Activated CD4-positive, alpha-beta T cell treated with anti-CD3 and anti-CD28 coated beads, Interleukin-2, amount 10 ng/mL, durations not matched to agents 7 days and 5 days (primary cell): ENCODE measurements at regions not wholly inside any gene's neighbourhood (a gene's known extent, or its start where the extent isn't known, plus 50 kb on each side); places are given as distances from the start of the nearest gene placed in this dataset.

ENCODE experiments used
- CTCF ChIA-PET: fragments of 350-600 bp; sonication (Branson Sonifier 250); formaldehyde crosslinking; loops from one replicate; lab custom pipeline; 2021; ENCODE audit warnings: antibody characterized with exemption; lab: Charles Lee
- POLR2A ChIA-PET: fragments of 350-600 bp; sonication (Branson Sonifier 250); formaldehyde crosslinking; loops from one replicate; lab custom pipeline; 2021; ENCODE audit warnings: antibody characterized with exemption; lab: Charles Lee
- DNase-seq: peaks from one replicate; pipeline ENCODE4 v3.0.0-alpha.2; 2020
- H3K27ac Mint-ChIP-seq: one replicate; pipeline ENCODE4 v1.8.0; 2021; ENCODE audit warnings: mild to moderate bottlenecking, moderate library complexity, mixed read lengths
- H3K27me3 Mint-ChIP-seq: one replicate; pipeline ENCODE4 v1.8.0; 2021; ENCODE audit warnings: mixed read lengths
- H3K36me3 Mint-ChIP-seq: one replicate; pipeline ENCODE4 v1.8.0; 2021; ENCODE audit warnings: low read depth, mixed read lengths
- H3K4me1 Mint-ChIP-seq: one replicate; pipeline ENCODE4 v1.8.0; 2021; ENCODE audit warnings: mixed read lengths
- H3K4me3 Mint-ChIP-seq: one replicate; pipeline ENCODE4 v1.8.0; 2021; ENCODE audit warnings: mild to moderate bottlenecking, moderate library complexity, mixed read lengths
- H3K9me3 Mint-ChIP-seq: one replicate; pipeline ENCODE4 v1.8.0; 2021; ENCODE audit warnings: mixed read lengths

- no peaks in the 10 kb centered on the region for H3K9me3 Mint-ChIP-seq
- H3K27me3 Mint-ChIP-seq = peaks cover 12% of the 10 kb centered on the region
- POLR2A ChIA-PET = no interaction called here
- H3K27ac Mint-ChIP-seq = no peak overlapping the region
- CTCF ChIA-PET = no interaction called here
- H3K4me1 Mint-ChIP-seq = peaks cover 2% of the 10 kb centered on the region
- no peaks in the 10 kb centered on the region for H3K36me3 Mint-ChIP-seq
- DNase-seq = no peak
- no peak overlapping the region for H3K4me3 Mint-ChIP-seq
Measured at GRCh38 chr16:66136841-66137240, 229.7 kb upstream of the CDH5 start.

DNA sequence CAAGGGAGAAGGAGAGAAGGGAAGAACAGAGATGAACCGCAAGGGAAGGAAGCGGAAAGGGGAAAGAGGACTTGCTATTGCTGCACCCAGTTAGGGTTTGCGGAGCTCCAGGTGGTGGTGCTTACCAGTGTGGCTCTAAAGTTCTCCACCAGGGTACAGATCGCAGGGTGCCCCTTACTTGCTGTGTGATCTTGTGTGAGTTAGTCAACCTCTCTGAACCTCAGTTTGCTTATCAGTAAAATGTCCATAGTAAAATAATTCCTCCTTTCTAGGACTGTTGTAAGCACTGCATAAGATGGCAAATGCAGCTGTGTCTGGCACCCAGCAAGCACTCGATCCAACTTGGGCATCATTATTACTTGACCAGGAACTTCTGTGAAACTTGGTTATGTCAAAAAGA, 230.7 kb upstream of the CDH5 start:
- DNase-seq = no peak
- H3K9me3 Mint-ChIP-seq = no peaks in the 10 kb centered on the region
- peaks cover 6% of the 10 kb centered on the region for H3K27me3 Mint-ChIP-seq
- ChIA-PET POLR2A (no interaction called here), CTCF (no interaction called here)
- H3K4me1 Mint-ChIP-seq = peaks cover 2% of the 10 kb centered on the region
- no peak overlapping the region for H3K4me3 Mint-ChIP-seq
- H3K36me3 Mint-ChIP-seq = no peaks in the 10 kb centered on the region
- no peak overlapping the region for H3K27ac Mint-ChIP-seq

DNA sequence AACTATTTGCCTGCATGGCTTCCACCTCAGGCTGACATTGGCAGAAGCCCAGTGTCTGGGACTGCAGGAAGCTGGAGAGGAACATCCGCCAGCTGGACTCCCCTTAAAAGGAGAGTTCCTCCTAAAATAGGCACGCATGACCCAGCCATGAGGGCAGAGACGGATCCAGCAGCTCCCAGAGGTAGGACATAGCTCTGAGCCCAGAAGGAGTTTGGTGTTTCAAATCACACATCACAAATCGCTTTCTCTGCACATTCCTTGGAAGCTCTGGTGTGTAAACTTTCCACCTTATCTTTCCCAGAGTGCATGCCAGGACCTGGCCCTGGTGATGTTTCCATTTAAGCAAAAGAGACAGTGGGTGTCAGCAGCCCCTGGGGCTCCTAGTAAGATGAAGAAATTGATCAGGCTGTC, 231.1 kb upstream of the CDH5 start:
- DNase-seq = no peak
- Mint-ChIP-seq H3K27ac (no peak overlapping the region), H3K9me3 (no peaks in the 10 kb centered on the region), H3K4me3 (no peak overlapping the region), H3K4me1 (peaks cover 2% of the 10 kb centered on the region), H3K27me3 (peaks cover 6% of the 10 kb centered on the region), H3K36me3 (no peaks in the 10 kb centered on the region)
- ChIA-PET CTCF (no interaction called here), POLR2A (no interaction called here)

GRCh38 chr16:66134875-66135274, 231.6 kb upstream of the CDH5 start:
- peaks cover 7% of the 10 kb centered on the region for H3K27me3 Mint-ChIP-seq
- DNase-seq = no peak
- no peaks in the 10 kb centered on the region for H3K9me3 Mint-ChIP-seq
- ChIA-PET POLR2A (no interaction called here), CTCF (no interaction called here)
- H3K4me3 Mint-ChIP-seq = no peak overlapping the region
- H3K36me3 Mint-ChIP-seq = no peaks in the 10 kb centered on the region
- peaks cover 2% of the 10 kb centered on the region for H3K4me1 Mint-ChIP-seq
- no peak overlapping the region for H3K27ac Mint-ChIP-seq

- Mint-ChIP-seq H3K27me3 (peaks cover 14% of the 10 kb centered on the region), H3K9me3 (no peaks in the 10 kb centered on the region), H3K27ac (no peak overlapping the region), H3K36me3 (no peaks in the 10 kb centered on the region), H3K4me3 (no peak overlapping the region), H3K4me1 (no peaks in the 10 kb centered on the region)
- ChIA-PET CTCF (no interaction called here), POLR2A (no interaction called here)
- no peak for DNase-seq
Measured at GRCh38 chr16:66133643-66134338, 232.7 kb upstream of the CDH5 start.

DNA sequence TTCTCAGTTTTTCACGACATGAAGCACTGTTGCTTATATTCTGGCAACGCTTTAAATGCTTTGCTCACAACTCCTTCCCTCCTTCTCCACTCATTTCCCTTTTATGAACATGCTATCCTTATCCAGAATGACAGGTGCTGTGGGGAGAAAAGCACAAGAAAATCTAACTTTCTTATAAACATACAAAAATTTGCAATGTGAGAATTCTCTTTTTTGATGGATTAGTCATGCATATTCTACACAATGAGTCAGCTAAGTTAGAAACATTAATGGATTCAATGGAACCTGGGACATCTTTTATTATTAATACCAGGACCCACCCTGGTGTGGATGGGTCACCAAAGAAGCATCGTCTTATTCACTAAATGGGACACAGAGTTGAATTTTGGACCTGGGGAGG, 234.6 kb upstream of the CDH5 start:
- Mint-ChIP-seq H3K4me3 (no peak overlapping the region), H3K27ac (no peak overlapping the region), H3K9me3 (no peaks in the 10 kb centered on the region), H3K4me1 (no peaks in the 10 kb centered on the region), H3K36me3 (no peaks in the 10 kb centered on the region), H3K27me3 (peaks cover 33% of the 10 kb centered on the region)
- CTCF ChIA-PET = no interaction called here
- DNase-seq = no peak
- POLR2A ChIA-PET = no interaction called here

DNA sequence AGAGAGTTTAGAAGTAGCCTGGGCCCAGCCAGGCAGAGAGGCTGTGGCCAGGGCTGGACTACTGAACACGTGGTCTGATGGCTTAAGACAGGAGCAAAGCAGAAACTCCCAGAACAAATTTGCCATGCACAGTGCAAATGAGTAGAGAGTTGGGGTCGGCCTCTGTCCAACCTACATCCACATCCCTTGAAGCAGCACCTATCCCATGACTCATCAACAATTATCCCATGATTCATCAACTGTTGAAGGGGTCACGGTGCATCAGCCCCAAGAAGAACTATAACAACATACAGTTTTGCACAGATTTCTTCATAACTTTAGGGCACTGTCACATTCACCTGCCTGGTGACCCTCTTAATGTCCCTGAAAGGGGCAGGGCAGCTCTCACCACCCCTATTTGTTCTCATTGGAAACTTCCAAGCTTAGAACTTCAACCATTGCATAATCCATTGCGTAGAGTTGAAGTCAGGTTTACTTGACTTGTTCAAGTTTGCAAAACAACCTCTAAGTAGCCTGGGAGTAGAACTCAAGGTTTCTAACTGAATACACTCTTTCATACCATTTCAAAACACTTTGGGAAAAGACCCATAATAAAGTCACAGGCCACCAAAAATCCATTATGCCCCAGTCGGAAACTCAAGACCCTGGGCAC, 235.2 kb upstream of the CDH5 start:
- ChIA-PET CTCF (no interaction called here), POLR2A (no interaction called here)
- Mint-ChIP-seq H3K4me1 (no peaks in the 10 kb centered on the region), H3K27me3 (peaks cover 39% of the 10 kb centered on the region), H3K4me3 (no peak overlapping the region), H3K36me3 (no peaks in the 10 kb centered on the region), H3K27ac (no peak overlapping the region), H3K9me3 (no peaks in the 10 kb centered on the region)
- no peak for DNase-seq

- POLR2A ChIA-PET = no interaction called here
- peaks cover 40% of the 10 kb centered on the region for H3K27me3 Mint-ChIP-seq
- H3K4me3 Mint-ChIP-seq = no peak overlapping the region
- H3K4me1 Mint-ChIP-seq = no peaks in the 10 kb centered on the region
- CTCF ChIA-PET = no interaction called here
- H3K27ac Mint-ChIP-seq = no peak overlapping the region
- H3K36me3 Mint-ChIP-seq = no peaks in the 10 kb centered on the region
- H3K9me3 Mint-ChIP-seq = no peaks in the 10 kb centered on the region
- DNase-seq = no peak
Measured at GRCh38 chr16:66130296-66130905, 236.1 kb upstream of the CDH5 start.

DNA sequence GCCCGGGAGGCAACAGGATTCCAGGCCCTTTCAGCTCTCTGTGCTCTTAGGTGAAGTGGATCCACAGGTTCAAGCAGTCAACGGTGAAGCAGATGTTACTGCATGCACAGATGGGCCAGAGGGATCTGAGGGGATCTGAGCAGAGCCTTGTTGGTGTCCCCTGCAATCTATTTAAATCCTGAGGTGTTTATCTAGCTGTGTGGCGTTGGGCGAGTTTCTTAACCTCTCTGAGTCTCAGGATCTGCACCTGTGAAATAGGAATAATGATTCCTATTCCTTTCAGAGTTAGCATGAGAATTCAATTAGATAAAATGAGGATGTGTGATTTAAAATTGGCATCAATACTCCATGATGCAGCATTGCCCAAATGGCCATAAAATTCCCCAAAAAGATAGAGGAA, 237.3 kb upstream of the CDH5 start:
- Mint-ChIP-seq H3K4me3 (no peak overlapping the region), H3K27ac (no peak overlapping the region), H3K27me3 (peaks cover 45% of the 10 kb centered on the region), H3K4me1 (no peaks in the 10 kb centered on the region), H3K36me3 (no peaks in the 10 kb centered on the region), H3K9me3 (no peaks in the 10 kb centered on the region)
- CTCF ChIA-PET = no interaction called here
- no peak for DNase-seq
- POLR2A ChIA-PET = no interaction called here

DNA sequence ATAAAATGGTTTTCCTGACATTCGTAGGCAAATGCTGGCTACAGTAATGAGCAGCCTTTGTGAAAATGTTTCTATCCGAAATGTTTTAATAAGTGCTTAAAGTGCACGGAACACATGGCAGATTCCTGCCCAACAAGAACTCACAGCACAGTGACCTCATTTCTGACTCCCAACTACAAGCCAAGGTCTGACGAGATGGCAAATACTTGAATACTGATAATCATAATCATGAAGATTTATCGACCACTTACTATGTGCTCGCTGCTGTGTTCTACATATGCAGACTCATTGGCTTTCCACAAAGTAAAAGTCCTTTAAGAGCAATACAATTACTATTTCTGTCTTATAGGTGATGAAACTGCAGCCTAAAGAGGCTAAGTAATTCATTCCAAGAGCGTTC, 238.1 kb upstream of the CDH5 start:
- no peaks in the 10 kb centered on the region for H3K4me1 Mint-ChIP-seq
- ChIA-PET POLR2A (no interaction called here), CTCF (no interaction called here)
- H3K36me3 Mint-ChIP-seq = no peaks in the 10 kb centered on the region
- peaks cover 45% of the 10 kb centered on the region for H3K27me3 Mint-ChIP-seq
- no peak overlapping the region for H3K4me3 Mint-ChIP-seq
- no peak overlapping the region for H3K27ac Mint-ChIP-seq
- no peak for DNase-seq
- H3K9me3 Mint-ChIP-seq = no peaks in the 10 kb centered on the region

GRCh38 chr16:66127459-66128370, 238.8 kb upstream of the CDH5 start:
- H3K4me3 Mint-ChIP-seq = no peak overlapping the region
- no peaks in the 10 kb centered on the region for H3K36me3 Mint-ChIP-seq
- ChIA-PET POLR2A (no interaction called here), CTCF (no interaction called here)
- peaks cover 47% of the 10 kb centered on the region for H3K27me3 Mint-ChIP-seq
- no peaks in the 10 kb centered on the region for H3K9me3 Mint-ChIP-seq
- no peak overlapping the region for H3K27ac Mint-ChIP-seq
- no peak for DNase-seq
- no peaks in the 10 kb centered on the region for H3K4me1 Mint-ChIP-seq

GRCh38 chr16:66121466-66121865, 245.0 kb upstream of the CDH5 start:
- no peaks in the 10 kb centered on the region for H3K9me3 Mint-ChIP-seq
- no peak for DNase-seq
- no peaks in the 10 kb centered on the region for H3K4me1 Mint-ChIP-seq
- no peak overlapping the region for H3K4me3 Mint-ChIP-seq
- no peaks in the 10 kb centered on the region for H3K36me3 Mint-ChIP-seq
- H3K27me3 Mint-ChIP-seq = peaks cover 12% of the 10 kb centered on the region
- ChIA-PET CTCF (no interaction called here), POLR2A (no interaction called here)
- no peak overlapping the region for H3K27ac Mint-ChIP-seq

GRCh38 chr16:66120656-66121055, 245.8 kb upstream of the CDH5 start:
- Mint-ChIP-seq H3K4me1 (no peaks in the 10 kb centered on the region), H3K9me3 (no peaks in the 10 kb centered on the region), H3K36me3 (no peaks in the 10 kb centered on the region), H3K27ac (no peak overlapping the region), H3K27me3 (peaks cover 9% of the 10 kb centered on the region), H3K4me3 (no peak overlapping the region)
- CTCF ChIA-PET = no interaction called here
- POLR2A ChIA-PET = no interaction called here
- no peak for DNase-seq
